Muscle of leg (tissue), 3 donors: ENCODE measurements at regions not wholly inside any gene's neighbourhood (a gene's known extent, or its start where the extent isn't known, plus 50 kb on each side); places are given as distances from the start of the nearest gene placed in this dataset.

Source experiments
- DNase-seq: peaks from one replicate; pipeline ENCODE4 v3.0.0; 2013
- H3K27ac ChIP-seq: one replicate; pipeline ENCODE4 v1.5.1; 2013; ENCODE audit warnings: mild to moderate bottlenecking, low read length, control low read depth
- H3K27me3 ChIP-seq: one replicate; pipeline ENCODE4 v1.6.1; 2013; ENCODE audit warnings: low read length; ENCODE audit not compliant: control insufficient read depth, insufficient read depth
- H3K36me3 ChIP-seq: one replicate; pipeline ENCODE4 v1.6.1; 2013; ENCODE audit warnings: low read length; ENCODE audit not compliant: control insufficient read depth, insufficient read depth
- H3K4me1 ChIP-seq: one replicate; pipeline ENCODE4 v1.6.1; 2013; ENCODE audit warnings: low read length; ENCODE audit not compliant: control insufficient read depth, insufficient read depth
- H3K4me3 ChIP-seq: one replicate; pipeline ENCODE4 v1.5.1; 2013; ENCODE audit warnings: low read length, control low read depth
- H3K9me3 ChIP-seq: replicated peaks from 2 replicates; pipeline ENCODE4 v1.6.1; 2013; ENCODE audit warnings: low read depth, low read length; ENCODE audit not compliant: control insufficient read depth
- WGBS: methylation state at CpG from one replicate; pipeline ENCODE4 v1.1.5; 2013; ENCODE audit warnings: missing lambda C conversion rate; ENCODE audit not compliant: insufficient coverage; 5-methylcytosine and 5-hydroxymethylcytosine counted together

DNA sequence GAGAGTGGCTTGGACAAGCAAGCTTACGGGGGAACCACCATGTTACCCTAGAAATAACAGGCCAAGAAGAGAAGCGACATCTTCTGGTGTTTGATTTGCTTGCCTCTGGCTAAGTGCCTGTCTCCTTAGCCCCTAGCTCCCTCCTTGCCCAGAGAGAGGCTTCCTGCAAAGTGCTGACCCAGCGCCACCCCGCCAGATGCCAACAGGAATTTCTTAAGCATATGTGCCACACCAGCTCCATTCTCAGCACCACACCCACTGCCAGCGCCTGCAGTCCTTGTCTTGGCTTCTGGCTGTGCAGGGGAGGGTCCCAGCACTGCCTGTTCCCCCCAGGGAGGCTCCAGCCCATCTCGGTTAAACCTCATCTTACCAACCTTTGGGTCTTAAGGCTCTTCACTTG is 74.2 kb upstream of the NCOR2 start:
- 68% methylated on average over 5 of the region's 6 CpGs for WGBS

DNA sequence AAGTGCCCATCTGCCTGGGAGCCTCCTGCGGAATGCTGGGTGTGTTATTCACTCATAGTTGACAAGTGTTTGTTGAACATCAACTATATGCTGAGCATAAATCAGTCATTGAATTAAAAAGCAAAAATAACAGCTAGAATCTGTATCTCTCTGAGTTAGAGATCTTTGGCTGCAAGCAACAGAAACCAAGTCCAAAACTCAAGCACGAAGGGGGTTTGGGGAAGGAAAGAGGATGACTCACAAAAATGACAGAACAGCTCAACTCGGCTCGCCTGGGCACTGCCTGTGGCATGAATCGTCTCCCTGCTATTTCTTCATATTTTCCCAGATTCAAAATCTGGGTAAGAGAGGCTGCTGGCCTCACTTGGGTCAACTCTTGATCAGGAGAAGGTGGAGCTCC is 72.6 kb upstream of the NCOR2 start:
- H3K36me3 ChIP-seq, result no peaks in the 10 kb centered on the region
- no peak for DNase-seq
- peaks cover 4% of the 10 kb centered on the region for H3K9me3 ChIP-seq
- H3K4me1 ChIP-seq, result peaks cover 44% of the 10 kb centered on the region
- 60% methylated on average over 1 of the region's 5 CpGs for WGBS
- H3K4me3 ChIP-seq, result no peak overlapping the region
- H3K27me3 ChIP-seq, result no peaks in the 10 kb centered on the region
- H3K27ac ChIP-seq, result peak overlapping the region; percentile 24

More for the DNA sequence above, 74.2 kb upstream of the NCOR2 start:
- no peaks in the 10 kb centered on the region for H3K36me3 ChIP-seq
- H3K27me3 ChIP-seq, result no peaks in the 10 kb centered on the region
- DNase-seq, result no peak
- no peak overlapping the region for H3K27ac ChIP-seq
- peaks cover 2% of the 10 kb centered on the region for H3K9me3 ChIP-seq
- peaks cover 47% of the 10 kb centered on the region for H3K4me1 ChIP-seq
- H3K4me3 ChIP-seq, result no peak overlapping the region

- DNase-seq, result no peak
- 43% methylated on average over 2 of the region's 6 CpGs for WGBS
- H3K4me3 ChIP-seq, result no peak overlapping the region
- H3K36me3 ChIP-seq, result no peaks in the 10 kb centered on the region
- no peaks in the 10 kb centered on the region for H3K27me3 ChIP-seq
- H3K9me3 ChIP-seq, result peaks cover 4% of the 10 kb centered on the region
- H3K27ac ChIP-seq, result peak overlapping the region; percentile 9
- peaks cover 44% of the 10 kb centered on the region for H3K4me1 ChIP-seq
Measured at GRCh38 chr12:124639122-124639806, 71.9 kb upstream of the NCOR2 start.

DNA sequence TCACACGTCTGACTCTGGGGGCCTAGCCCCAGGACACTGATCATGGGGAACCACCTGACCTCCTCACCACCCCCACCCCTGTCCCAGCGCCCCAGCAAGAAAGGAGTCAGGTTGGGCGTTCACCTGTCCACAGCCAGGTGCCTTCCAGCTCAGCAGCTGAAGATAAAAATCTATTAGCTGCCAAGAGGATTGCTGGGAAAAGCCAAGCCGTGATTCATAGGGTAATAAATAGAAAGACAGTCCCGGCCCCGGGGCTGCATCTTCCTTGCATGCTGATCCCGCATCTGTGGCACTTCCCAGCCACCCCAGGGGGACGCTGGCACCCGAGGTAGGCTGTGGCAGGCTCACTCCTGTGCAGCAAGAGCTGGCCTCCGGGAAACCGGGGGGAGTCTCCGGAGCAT is 70.2 kb upstream of the NCOR2 start:
- DNase-seq, result no peak
- 49% methylated on average over 10 of the region's 12 CpGs for WGBS
- Histone ChIP-seq H3K9me3 (peaks cover 4% of the 10 kb centered on the region), H3K4me1 (peaks cover 57% of the 10 kb centered on the region), H3K36me3 (no peaks in the 10 kb centered on the region), H3K27me3 (no peaks in the 10 kb centered on the region), H3K4me3 (no peak overlapping the region), H3K27ac (no peak overlapping the region)

DNA sequence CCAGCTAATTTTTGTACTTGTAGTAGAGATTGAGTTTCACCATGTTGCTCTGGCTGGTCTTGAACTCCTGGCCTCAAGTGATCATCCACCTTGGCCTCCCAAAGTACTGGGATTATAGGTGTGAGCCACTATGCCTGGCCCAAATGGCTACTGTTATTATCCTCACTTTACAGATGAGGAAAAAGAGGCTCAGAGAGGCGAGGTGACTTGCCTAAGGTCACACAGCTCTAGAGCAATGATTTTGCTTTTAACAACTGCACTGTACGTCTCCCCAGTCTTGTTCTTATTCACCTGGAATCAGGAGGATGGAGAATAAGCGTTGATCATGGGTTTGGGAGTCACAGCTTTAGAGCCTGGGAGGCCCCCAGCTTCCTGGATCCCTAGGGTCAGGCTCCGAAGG is 69.8 kb upstream of the NCOR2 start:
- H3K27me3 ChIP-seq, result no peaks in the 10 kb centered on the region
- no peak for DNase-seq
- H3K27ac ChIP-seq, result no peak overlapping the region
- H3K4me1 ChIP-seq, result peaks cover 61% of the 10 kb centered on the region
- H3K4me3 ChIP-seq, result no peak overlapping the region
- H3K36me3 ChIP-seq, result no peaks in the 10 kb centered on the region
- H3K9me3 ChIP-seq, result peaks cover 4% of the 10 kb centered on the region
- WGBS, result 92% methylated on average over 3 of the region's 4 CpGs

DNA sequence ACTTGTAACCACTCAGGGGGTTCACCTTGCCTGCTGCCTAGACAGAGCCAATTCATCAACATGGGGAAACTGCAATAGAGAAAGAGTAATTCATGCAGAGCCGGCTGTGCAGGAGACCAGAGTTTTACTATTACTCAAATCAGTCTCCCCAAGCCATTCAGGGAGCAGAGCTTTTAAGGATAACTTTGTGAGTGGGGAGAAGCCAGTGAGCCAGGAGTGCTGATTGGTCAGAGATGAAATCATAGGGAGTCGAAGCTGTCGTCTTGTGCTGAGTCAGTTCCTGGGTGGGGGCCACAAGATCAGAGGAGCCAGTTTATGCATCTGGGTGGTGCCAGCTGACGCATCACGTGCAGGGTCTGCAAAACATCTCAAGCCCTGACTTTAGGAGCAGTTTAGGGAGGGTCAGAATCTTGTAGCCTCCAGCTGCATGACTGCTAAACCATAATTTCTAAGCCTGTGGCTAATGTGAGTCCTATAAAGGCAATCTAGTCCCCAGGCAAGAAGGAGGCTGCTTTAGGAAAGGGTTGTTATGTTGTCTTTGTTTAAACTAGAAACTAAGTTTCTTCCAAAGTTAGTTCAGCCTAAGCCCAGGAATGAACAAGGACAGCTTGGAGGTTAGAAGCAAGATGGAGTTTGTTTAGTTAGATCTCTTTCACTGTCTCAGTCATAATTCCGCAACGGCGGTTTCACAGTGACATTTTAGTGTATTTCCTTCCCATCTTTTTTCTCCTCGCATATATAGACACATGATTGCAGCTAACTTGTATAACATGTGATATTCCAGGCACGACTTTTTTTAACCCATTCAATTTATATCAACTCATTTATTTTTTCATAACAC is 68.9 kb upstream of the NCOR2 start:
- Histone ChIP-seq H3K4me3 (no peak overlapping the region), H3K27me3 (no peaks in the 10 kb centered on the region), H3K4me1 (peaks cover 60% of the 10 kb centered on the region), H3K9me3 (peaks cover 4% of the 10 kb centered on the region), H3K27ac (no peak overlapping the region), H3K36me3 (no peaks in the 10 kb centered on the region)
- no peak for DNase-seq
- WGBS, result 25% methylated on average over 4 of the region's 10 CpGs

GRCh38 chr12:124635316-124635715 is 67.9 kb upstream of the NCOR2 start:
- H3K4me1 ChIP-seq, result peaks cover 63% of the 10 kb centered on the region
- no peaks in the 10 kb centered on the region for H3K27me3 ChIP-seq
- DNase-seq, result no peak
- H3K27ac ChIP-seq, result no peak overlapping the region
- no peak overlapping the region for H3K4me3 ChIP-seq
- 92% methylated on average over 2 of the region's 7 CpGs for whole genome bisulfite sequencing
- H3K9me3 ChIP-seq, result peaks cover 2% of the 10 kb centered on the region
- no peaks in the 10 kb centered on the region for H3K36me3 ChIP-seq

GRCh38 chr12:124633365-124634362 is 66.3 kb upstream of the NCOR2 start:
- Histone ChIP-seq H3K9me3 (peaks cover 4% of the 10 kb centered on the region), H3K27me3 (no peaks in the 10 kb centered on the region), H3K4me3 (no peak overlapping the region), H3K4me1 (peaks cover 55% of the 10 kb centered on the region), H3K27ac (no peak overlapping the region), H3K36me3 (no peaks in the 10 kb centered on the region)
- no peak for DNase-seq
- 69% methylated on average over 11 of the region's 17 CpGs for WGBS

- Histone ChIP-seq H3K4me3 (no peak overlapping the region), H3K4me1 (peaks cover 47% of the 10 kb centered on the region), H3K27ac (no peak overlapping the region), H3K27me3 (no peaks in the 10 kb centered on the region), H3K9me3 (peaks cover 4% of the 10 kb centered on the region), H3K36me3 (no peaks in the 10 kb centered on the region)
- WGBS, result 55% methylated on average over 2 of the region's 9 CpGs
- DNase-seq, result no peak
Measured at GRCh38 chr12:124632519-124632984, 65.1 kb upstream of the NCOR2 start.
